Lower leg skin (tissue), 4 donors: ENCODE measurements at regions not wholly inside any gene's neighbourhood (a gene's known extent, or its start where the extent isn't known, plus 50 kb on each side); places are given as distances from the start of the nearest gene placed in this dataset.

Source experiments
- DNase-seq, 2 donors: peaks; one replicate each; pipeline ENCODE4 v3.0.0-alpha.2; 2019; ENCODE audit warnings: low spot score in 2 of 2
- H3K4me3 ChIP-seq: fragments of 200-600 bp; sonication (generic); 2 replicates; pipeline ENCODE4 v1.5.1; 2017; ENCODE audit warnings: mild to moderate bottlenecking, low read depth; ENCODE audit not compliant: poor library complexity, severe bottlenecking
- CTCF ChIP-seq, 3 donors: fragments of 450-650 bp; IDR thresholded peaks; one replicate each; pipeline ENCODE4 v1.5.1; 2016; ENCODE audit warnings: antibody characterized with exemption in 3 of 3, mild to moderate bottlenecking in 3 of 3, moderate library complexity in 2 of 3
- POLR2A ChIP-seq, 2 donors: fragments of 450-650 bp; IDR thresholded peaks; one replicate each; pipeline ENCODE4 v1.6.1; 2016 to 2017; ENCODE audit warnings: antibody characterized with exemption in 2 of 2, mild to moderate bottlenecking in 1 of 2, moderate library complexity in 1 of 2
- WGBS, 2 donors: methylation state at CpG; one replicate each; pipeline ENCODE4 v1.1.5; 2018; 5-methylcytosine and 5-hydroxymethylcytosine counted together
- intact Hi-C: fragments of 100-400 bp; cut with DNase I; formaldehyde crosslinking; loops from one replicate; pipeline ENCODE4 v1.15.0; 2023; ENCODE audit warnings: low total_unique reads

- no peak for DNase-seq
- 43 to 46% methylated on average over 12 to 13 of the region's 13 CpGs for WGBS, 2 donors
- intact Hi-C loops = no loop called here
- no peak overlapping the region for H3K4me3 ChIP-seq
- TF ChIP-seq CTCF (IDR thresholded peaks at IDR 0.05) (no peak), POLR2A (IDR thresholded peaks at IDR 0.05) (no peak)
These were observed 324.7 kb downstream of the SEC14L1 start for GRCh38 chr17:77465358-77466041.

GRCh38 chr17:77466140-77466539, 325.4 kb downstream of the SEC14L1 start:
- intact Hi-C loops = no loop called here
- 56 to 74% methylated on average over 13 of the region's 13 CpGs for WGBS, 2 donors
- TF ChIP-seq POLR2A (IDR thresholded peaks at IDR 0.05) (no peak), CTCF (IDR thresholded peaks at IDR 0.05) (no peak)
- no peak for DNase-seq
- no peak overlapping the region for H3K4me3 ChIP-seq

GRCh38 chr17:77466596-77467223, 325.9 kb downstream of the SEC14L1 start:
- DNase-seq = no peak
- no peak overlapping the region for H3K4me3 ChIP-seq
- intact Hi-C loops = no loop called here
- TF ChIP-seq CTCF (IDR thresholded peaks at IDR 0.05) = no peak
- no peak for TF ChIP-seq POLR2A (IDR thresholded peaks at IDR 0.05)
- WGBS, 2 donors = 84 to 86% methylated on average over 24 of the region's 24 CpGs

GRCh38 chr17:77467521-77467920, 326.8 kb downstream of the SEC14L1 start:
- WGBS, 2 donors = 86 to 90% methylated on average over 25 of the region's 25 CpGs
- TF ChIP-seq POLR2A (IDR thresholded peaks at IDR 0.05) (no peak), CTCF (IDR thresholded peaks at IDR 0.05) (no peak)

GRCh38 chr17:77468897-77469296, 328.1 kb downstream of the SEC14L1 start:
- TF ChIP-seq POLR2A (IDR thresholded peaks at IDR 0.05) = no peak
- no peak overlapping the region for H3K4me3 ChIP-seq
- intact Hi-C loops = no loop called here
- no peak for DNase-seq
- WGBS, 2 donors = 95 to 96% methylated on average over 7 of the region's 7 CpGs

More at GRCh38 chr17:77467521-77467920, 326.8 kb downstream of the SEC14L1 start:
- no peak overlapping the region for H3K4me3 ChIP-seq
- intact Hi-C loops = no loop called here
- DNase-seq = no peak

- no peak for TF ChIP-seq POLR2A (IDR thresholded peaks at IDR 0.05)
- peak in 1 of 3 donors; percentile 31 for TF ChIP-seq CTCF (IDR thresholded peaks at IDR 0.05)
- H3K4me3 ChIP-seq = no peak overlapping the region
- DNase-seq = no peak
- 94 to 99% methylated on average over 3 of the region's 3 CpGs for WGBS, 2 donors
- intact Hi-C loops = no loop called here
These were observed 329.6 kb downstream of the SEC14L1 start for GRCh38 chr17:77470330-77470786.
